ENCODE measurements at regions not wholly inside any gene's neighbourhood (a gene's known extent, or its start where the extent isn't known, plus 50 kb on each side); places are given as distances from the start of the nearest gene placed in this dataset.

- TF ChIP-seq MAX (IDR thresholded peaks at IDR 0.05) (no peak), FOXM1 (IDR thresholded peaks at IDR 0.05; ENCODE audit: borderline replicate concordance, low read depth) (no peak), USF1 (IDR thresholded peaks at IDR 0.05) (no peak), CEBPB (IDR thresholded peaks at IDR 0.05) (no peak)
Measured at GRCh38 chr6:78770765-78771164, 96.6 kb upstream of the IRAK1BP1 start.

Measured in Ishikawa (cell line).